ENCODE measurements at regions not wholly inside any gene's neighbourhood (a gene's known extent, or its start where the extent isn't known, plus 50 kb on each side); places are given as distances from the start of the nearest gene placed in this dataset.

- no peak for DNase-seq
- H3K4me3 ChIP-seq = no peak overlapping the region
- H3K27me3 ChIP-seq = no peaks in the 10 kb centered on the region
- H3K36me3 ChIP-seq = no peaks in the 10 kb centered on the region
- TF ChIP-seq POLR2A (IDR thresholded peaks at IDR 0.05) (no peak), CTCF (IDR thresholded peaks at IDR 0.05) (no peak)
- H3K27ac ChIP-seq = no peak overlapping the region
- H3K4me1 ChIP-seq = no peaks in the 10 kb centered on the region
- H3K9me3 ChIP-seq = no peaks in the 10 kb centered on the region
Observed at GRCh38 chrX:113353134-113353533, 512.5 kb upstream of the AMOT start.

- no peak overlapping the region for H3K4me3 ChIP-seq
- H3K27me3 ChIP-seq = no peaks in the 10 kb centered on the region
- H3K4me1 ChIP-seq = no peaks in the 10 kb centered on the region
- H3K27ac ChIP-seq = no peak overlapping the region
- H3K36me3 ChIP-seq = no peaks in the 10 kb centered on the region
- no peak for DNase-seq
- TF ChIP-seq CTCF (IDR thresholded peaks at IDR 0.05) (no peak), POLR2A (IDR thresholded peaks at IDR 0.05) (no peak)
- H3K9me3 ChIP-seq = no peaks in the 10 kb centered on the region
Observed at GRCh38 chrX:113330416-113330815, 489.8 kb upstream of the AMOT start.

GRCh38 chrX:113315927-113316326, 475.3 kb upstream of the AMOT start:
- no peak for DNase-seq

GRCh38 chrX:113305496-113305895, 464.9 kb upstream of the AMOT start:
- no peaks in the 10 kb centered on the region for H3K27me3 ChIP-seq
- no peaks in the 10 kb centered on the region for H3K9me3 ChIP-seq
- H3K4me1 ChIP-seq = no peaks in the 10 kb centered on the region
- H3K27ac ChIP-seq = no peak overlapping the region
- no peak overlapping the region for H3K4me3 ChIP-seq
- no peaks in the 10 kb centered on the region for H3K36me3 ChIP-seq
- TF ChIP-seq CTCF (IDR thresholded peaks at IDR 0.05) (no peak), POLR2A (IDR thresholded peaks at IDR 0.05) (no peak)
- no peak for DNase-seq

More at GRCh38 chrX:113315927-113316326, 475.3 kb upstream of the AMOT start:
- Histone ChIP-seq H3K27me3 (no peaks in the 10 kb centered on the region), H3K9me3 (no peaks in the 10 kb centered on the region), H3K27ac (no peak overlapping the region), H3K4me3 (no peak overlapping the region), H3K36me3 (no peaks in the 10 kb centered on the region), H3K4me1 (no peaks in the 10 kb centered on the region)
- TF ChIP-seq POLR2A (IDR thresholded peaks at IDR 0.05) (no peak), CTCF (IDR thresholded peaks at IDR 0.05) (no peak)

GRCh38 chrX:113300580-113300979, 459.9 kb upstream of the AMOT start:
- H3K36me3 ChIP-seq = no peaks in the 10 kb centered on the region
- H3K27me3 ChIP-seq = no peaks in the 10 kb centered on the region
- H3K4me3 ChIP-seq = no peak overlapping the region
- H3K9me3 ChIP-seq = no peaks in the 10 kb centered on the region
- no peaks in the 10 kb centered on the region for H3K4me1 ChIP-seq
- DNase-seq = no peak
- no peak overlapping the region for H3K27ac ChIP-seq
- TF ChIP-seq POLR2A (IDR thresholded peaks at IDR 0.05) = no peak
- no peak for TF ChIP-seq CTCF (IDR thresholded peaks at IDR 0.05)

GRCh38 chrX:113297437-113297836, 456.8 kb upstream of the AMOT start:
- H3K36me3 ChIP-seq = no peaks in the 10 kb centered on the region
- H3K4me3 ChIP-seq = no peak overlapping the region
- H3K4me1 ChIP-seq = no peaks in the 10 kb centered on the region
- no peak for TF ChIP-seq POLR2A (IDR thresholded peaks at IDR 0.05)
- no peak for TF ChIP-seq CTCF (IDR thresholded peaks at IDR 0.05)
- no peaks in the 10 kb centered on the region for H3K9me3 ChIP-seq
- no peaks in the 10 kb centered on the region for H3K27me3 ChIP-seq
- H3K27ac ChIP-seq = no peak overlapping the region
- DNase-seq = no peak
